ENCODE measurements at regions not wholly inside any gene's neighbourhood (a gene's known extent, or its start where the extent isn't known, plus 50 kb on each side); places are given as distances from the start of the nearest gene placed in this dataset.

DNA sequence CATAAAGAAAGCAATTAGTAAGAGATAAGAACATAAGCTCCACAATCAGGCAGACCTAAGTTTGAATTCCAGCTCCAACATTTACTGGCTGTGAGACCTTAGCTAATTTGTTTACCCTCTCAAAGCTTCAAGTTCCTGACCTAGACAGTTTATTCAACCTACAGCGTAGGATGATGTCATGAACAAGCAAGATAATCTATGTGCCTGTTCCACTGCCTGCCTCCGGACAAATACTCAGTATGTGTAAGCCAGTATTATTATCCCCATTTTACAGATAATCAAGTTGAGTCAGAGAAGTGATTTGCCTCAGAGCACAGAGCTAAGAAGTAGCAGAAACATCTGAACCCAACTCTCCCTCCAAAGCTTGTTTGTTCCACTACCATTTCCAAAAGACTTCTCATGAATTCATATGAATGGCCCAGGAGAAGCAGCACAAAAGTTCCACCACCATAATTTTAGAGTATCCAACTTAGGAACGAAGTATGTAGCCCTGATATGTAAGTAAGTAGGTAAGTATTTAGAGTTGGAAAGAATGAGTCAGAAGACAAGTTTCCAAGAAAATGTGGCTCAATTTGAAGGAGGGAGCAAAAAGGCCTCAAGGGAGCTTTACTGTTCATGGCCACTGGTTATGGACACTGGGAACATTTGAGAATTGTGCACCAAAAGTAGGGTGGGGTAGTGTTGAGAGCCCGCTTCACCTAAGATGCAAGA, 398.2 kb downstream of the NFIB start:
- Histone ChIP-seq H3K36me3 (ENCODE audit: control insufficient read depth in 4 of 4, insufficient read depth in 3 of 4, low read depth in 1 of 4, low read length in 3 of 4) (no peaks in the 10 kb centered on the region), H3K9me3 (ENCODE audit: control insufficient read depth in 4 of 4, low read length in 3 of 4) (peaks cover 0 to 5% (median 0%) of the 10 kb centered on the region in 4 donors), H3K27ac (ENCODE audit: low read depth in 1 of 2, low read length in 2 of 2) (no peak overlapping the region), H3K27me3 (ENCODE audit: control insufficient read depth in 4 of 4, insufficient read depth in 4 of 4, low read length in 3 of 4) (no peaks in the 10 kb centered on the region), H3K4me3 (ENCODE audit: low read depth in 1 of 3, low read length in 3 of 3) (no peak overlapping the region), H3K4me1 (ENCODE audit: control insufficient read depth in 4 of 4, insufficient read depth in 4 of 4, low read length in 3 of 4) (no peaks in the 10 kb centered on the region), H3K9ac (ENCODE audit: low read depth in 1 of 2, low read length in 2 of 2) (no peak overlapping the region)
- 74% methylated on average over 4 of the region's 4 CpGs for WGBS
- no peak for DNase-seq (ENCODE audit: low spot score)
- TF ChIP-seq NR2F2 (IDR thresholded peaks at IDR 0.05) (no peak), RAD21 (IDR thresholded peaks at IDR 0.05) (no peak), JUND (IDR thresholded peaks at IDR 0.05) (no peak), TAF1 (conservative IDR thresholded peaks at IDR 0.05) (no peak), EGR1 (IDR thresholded peaks at IDR 0.05; ENCODE audit: low read depth in 2 of 2) (no peak), RXRA (IDR thresholded peaks at IDR 0.05) (no peak), SP1 (IDR thresholded peaks at IDR 0.05) (no peak), FOXA1 (IDR thresholded peaks at IDR 0.05) (no peak), HNF4A (conservative IDR thresholded peaks at IDR 0.05) (no peak)
- TF ChIP-seq, protein P1, sequence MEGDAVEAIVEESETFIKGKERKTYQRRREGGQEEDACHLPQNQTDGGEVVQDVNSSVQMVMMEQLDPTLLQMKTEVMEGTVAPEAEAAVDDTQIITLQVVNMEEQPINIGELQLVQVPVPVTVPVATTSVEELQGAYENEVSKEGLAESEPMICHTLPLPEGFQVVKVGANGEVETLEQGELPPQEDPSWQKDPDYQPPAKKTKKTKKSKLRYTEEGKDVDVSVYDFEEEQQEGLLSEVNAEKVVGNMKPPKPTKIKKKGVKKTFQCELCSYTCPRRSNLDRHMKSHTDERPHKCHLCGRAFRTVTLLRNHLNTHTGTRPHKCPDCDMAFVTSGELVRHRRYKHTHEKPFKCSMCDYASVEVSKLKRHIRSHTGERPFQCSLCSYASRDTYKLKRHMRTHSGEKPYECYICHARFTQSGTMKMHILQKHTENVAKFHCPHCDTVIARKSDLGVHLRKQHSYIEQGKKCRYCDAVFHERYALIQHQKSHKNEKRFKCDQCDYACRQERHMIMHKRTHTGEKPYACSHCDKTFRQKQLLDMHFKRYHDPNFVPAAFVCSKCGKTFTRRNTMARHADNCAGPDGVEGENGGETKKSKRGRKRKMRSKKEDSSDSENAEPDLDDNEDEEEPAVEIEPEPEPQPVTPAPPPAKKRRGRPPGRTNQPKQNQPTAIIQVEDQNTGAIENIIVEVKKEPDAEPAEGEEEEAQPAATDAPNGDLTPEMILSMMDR (IDR thresholded peaks at IDR 0.05; ENCODE audit: low read depth, low read length, missing input control), result no peak
- TF ChIP-seq, protein P2, sequence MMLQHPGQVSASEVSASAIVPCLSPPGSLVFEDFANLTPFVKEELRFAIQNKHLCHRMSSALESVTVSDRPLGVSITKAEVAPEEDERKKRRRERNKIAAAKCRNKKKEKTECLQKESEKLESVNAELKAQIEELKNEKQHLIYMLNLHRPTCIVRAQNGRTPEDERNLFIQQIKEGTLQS (IDR thresholded peaks at IDR 0.05), result no peak
- TF ChIP-seq, protein P3, sequence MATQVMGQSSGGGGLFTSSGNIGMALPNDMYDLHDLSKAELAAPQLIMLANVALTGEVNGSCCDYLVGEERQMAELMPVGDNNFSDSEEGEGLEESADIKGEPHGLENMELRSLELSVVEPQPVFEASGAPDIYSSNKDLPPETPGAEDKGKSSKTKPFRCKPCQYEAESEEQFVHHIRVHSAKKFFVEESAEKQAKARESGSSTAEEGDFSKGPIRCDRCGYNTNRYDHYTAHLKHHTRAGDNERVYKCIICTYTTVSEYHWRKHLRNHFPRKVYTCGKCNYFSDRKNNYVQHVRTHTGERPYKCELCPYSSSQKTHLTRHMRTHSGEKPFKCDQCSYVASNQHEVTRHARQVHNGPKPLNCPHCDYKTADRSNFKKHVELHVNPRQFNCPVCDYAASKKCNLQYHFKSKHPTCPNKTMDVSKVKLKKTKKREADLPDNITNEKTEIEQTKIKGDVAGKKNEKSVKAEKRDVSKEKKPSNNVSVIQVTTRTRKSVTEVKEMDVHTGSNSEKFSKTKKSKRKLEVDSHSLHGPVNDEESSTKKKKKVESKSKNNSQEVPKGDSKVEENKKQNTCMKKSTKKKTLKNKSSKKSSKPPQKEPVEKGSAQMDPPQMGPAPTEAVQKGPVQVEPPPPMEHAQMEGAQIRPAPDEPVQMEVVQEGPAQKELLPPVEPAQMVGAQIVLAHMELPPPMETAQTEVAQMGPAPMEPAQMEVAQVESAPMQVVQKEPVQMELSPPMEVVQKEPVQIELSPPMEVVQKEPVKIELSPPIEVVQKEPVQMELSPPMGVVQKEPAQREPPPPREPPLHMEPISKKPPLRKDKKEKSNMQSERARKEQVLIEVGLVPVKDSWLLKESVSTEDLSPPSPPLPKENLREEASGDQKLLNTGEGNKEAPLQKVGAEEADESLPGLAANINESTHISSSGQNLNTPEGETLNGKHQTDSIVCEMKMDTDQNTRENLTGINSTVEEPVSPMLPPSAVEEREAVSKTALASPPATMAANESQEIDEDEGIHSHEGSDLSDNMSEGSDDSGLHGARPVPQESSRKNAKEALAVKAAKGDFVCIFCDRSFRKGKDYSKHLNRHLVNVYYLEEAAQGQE (IDR thresholded peaks at IDR 0.05), result no peak
- TF ChIP-seq, protein P4, sequence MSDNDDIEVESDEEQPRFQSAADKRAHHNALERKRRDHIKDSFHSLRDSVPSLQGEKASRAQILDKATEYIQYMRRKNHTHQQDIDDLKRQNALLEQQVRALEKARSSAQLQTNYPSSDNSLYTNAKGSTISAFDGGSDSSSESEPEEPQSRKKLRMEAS (IDR thresholded peaks at IDR 0.05), result no peak

DNA sequence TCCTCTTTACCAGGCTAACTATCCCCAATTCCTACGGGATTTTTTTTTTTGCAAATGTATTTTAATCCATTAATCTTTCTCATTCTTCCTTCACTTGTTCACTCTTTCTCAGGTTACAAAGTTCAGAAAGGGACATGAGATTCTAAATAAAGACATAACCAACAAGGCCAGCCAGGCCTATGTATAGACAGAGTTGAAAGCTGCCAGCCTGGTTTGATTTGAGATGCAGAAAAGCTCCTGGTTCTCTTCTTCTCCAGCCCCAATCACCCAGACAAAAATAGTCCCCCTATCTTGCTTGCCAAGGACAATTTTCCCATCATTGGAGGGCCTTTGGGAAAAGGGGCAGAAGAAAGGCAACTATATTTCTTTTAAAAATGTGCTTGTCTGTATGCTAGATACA, 398.8 kb downstream of the NFIB start:
- Histone ChIP-seq H3K27me3 (ENCODE audit: control insufficient read depth in 4 of 4, insufficient read depth in 4 of 4, low read length in 3 of 4) (no peaks in the 10 kb centered on the region), H3K9ac (ENCODE audit: low read depth in 1 of 2, low read length in 2 of 2) (no peak overlapping the region), H3K36me3 (ENCODE audit: control insufficient read depth in 4 of 4, insufficient read depth in 3 of 4, low read depth in 1 of 4, low read length in 3 of 4) (no peaks in the 10 kb centered on the region), H3K4me1 (ENCODE audit: control insufficient read depth in 4 of 4, insufficient read depth in 4 of 4, low read length in 3 of 4) (no peaks in the 10 kb centered on the region), H3K4me3 (ENCODE audit: low read depth in 1 of 3, low read length in 3 of 3) (no peak overlapping the region), H3K27ac (ENCODE audit: low read depth in 1 of 2, low read length in 2 of 2) (no peak overlapping the region), H3K9me3 (ENCODE audit: control insufficient read depth in 4 of 4, low read length in 3 of 4) (peaks cover 0 to 5% (median 0%) of the 10 kb centered on the region in 4 donors)
- WGBS, result 77% methylated on average over 1 of the region's 1 CpG
- DNase-seq (ENCODE audit: low spot score), result no peak
- TF ChIP-seq FOXA2 (IDR thresholded peaks at IDR 0.05) (no peak), NR2F2 (IDR thresholded peaks at IDR 0.05) (no peak), FOXA1 (IDR thresholded peaks at IDR 0.05) (no peak), GABPA (IDR thresholded peaks at IDR 0.05 in 1 of 2, conservative IDR thresholded peaks at IDR 0.05 in 1 of 2) (no peak), SP1 (IDR thresholded peaks at IDR 0.05) (no peak), JUND (IDR thresholded peaks at IDR 0.05) (no peak), HNF4G (IDR thresholded peaks at IDR 0.05) (no peak)
- TF ChIP-seq, protein P5, sequence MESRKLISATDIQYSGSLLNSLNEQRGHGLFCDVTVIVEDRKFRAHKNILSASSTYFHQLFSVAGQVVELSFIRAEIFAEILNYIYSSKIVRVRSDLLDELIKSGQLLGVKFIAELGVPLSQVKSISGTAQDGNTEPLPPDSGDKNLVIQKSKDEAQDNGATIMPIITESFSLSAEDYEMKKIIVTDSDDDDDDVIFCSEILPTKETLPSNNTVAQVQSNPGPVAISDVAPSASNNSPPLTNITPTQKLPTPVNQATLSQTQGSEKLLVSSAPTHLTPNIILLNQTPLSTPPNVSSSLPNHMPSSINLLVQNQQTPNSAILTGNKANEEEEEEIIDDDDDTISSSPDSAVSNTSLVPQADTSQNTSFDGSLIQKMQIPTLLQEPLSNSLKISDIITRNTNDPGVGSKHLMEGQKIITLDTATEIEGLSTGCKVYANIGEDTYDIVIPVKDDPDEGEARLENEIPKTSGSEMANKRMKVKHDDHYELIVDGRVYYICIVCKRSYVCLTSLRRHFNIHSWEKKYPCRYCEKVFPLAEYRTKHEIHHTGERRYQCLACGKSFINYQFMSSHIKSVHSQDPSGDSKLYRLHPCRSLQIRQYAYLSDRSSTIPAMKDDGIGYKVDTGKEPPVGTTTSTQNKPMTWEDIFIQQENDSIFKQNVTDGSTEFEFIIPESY (IDR thresholded peaks at IDR 0.05), result no peak
- TF ChIP-seq, protein P1 (IDR thresholded peaks at IDR 0.05; ENCODE audit: low read depth, low read length, missing input control), result no peak
- TF ChIP-seq, protein P2 (IDR thresholded peaks at IDR 0.05), result no peak
- TF ChIP-seq, protein P3 (IDR thresholded peaks at IDR 0.05), result no peak
